IMR-90 (cell line): ENCODE measurements at regions not wholly inside any gene's neighbourhood (a gene's known extent, or its start where the extent isn't known, plus 50 kb on each side); places are given as distances from the start of the nearest gene placed in this dataset.

Experiments
- ATAC-seq: fragments of 200-7000 bp; cut with Tn5 transposase; 2 replicates; pipeline ENCODE4 v1.9.1; 2020; ENCODE audit warnings: low read depth, mild to moderate bottlenecking, moderate library complexity
- BruUV-seq: library from RNA; stranded (reverse); fragments of 400-500 nt; replicated peaks from 2 replicates; lab custom pipeline; 2021; lab: Mats Ljungman, UMichigan
- CTCF ChIA-PET: fragments of 300-600 bp; formaldehyde crosslinking; extraction: SDS; loops from one replicate; lab custom pipeline; 2021; ENCODE audit warnings: antibody characterized with exemption; lab: Yijun Ruan, JAX
- POLR2A ChIA-PET: fragments of 300-600 bp; sonication (Branson Sonifier 250); formaldehyde crosslinking; loops from one replicate; lab custom pipeline; 2022; ENCODE audit warnings: antibody characterized with exemption; ENCODE audit not compliant: unreplicated experiment; lab: Charles Lee
- DNase-seq: peaks from one replicate; pipeline ENCODE4 v3.0.0; 2013
- H2AFZ ChIP-seq: replicated peaks from 2 replicates; pipeline ENCODE3; 2013; ENCODE audit warnings: low read length, mild to moderate bottlenecking; ENCODE audit not compliant: poor library complexity
- H2AK5ac ChIP-seq: 2 replicates; pipeline ENCODE4 v1.6.1; 2013; ENCODE audit warnings: low read depth, low read length, inconsistent platforms
- H2AK9ac ChIP-seq: replicated peaks from 2 replicates; pipeline ENCODE3; 2013; ENCODE audit warnings: mild to moderate bottlenecking, low read depth, low read length, moderate library complexity; ENCODE audit not compliant: poor library complexity
- H2BK120ac ChIP-seq: 2 replicates; pipeline ENCODE4 v1.6.1; 2013; ENCODE audit warnings: low read depth, low read length, inconsistent platforms
- H2BK15ac ChIP-seq: 3 replicates; pipeline ENCODE4 v1.6.1; 2013; ENCODE audit warnings: low read depth, low read length, inconsistent platforms
- H2BK20ac ChIP-seq: 2 replicates; pipeline ENCODE4 v1.6.1; 2013; ENCODE audit warnings: low read depth, mild to moderate bottlenecking, inconsistent platforms, low read length, moderate library complexity
- H2BK5ac ChIP-seq: 2 replicates; pipeline ENCODE4 v1.6.1; 2013; ENCODE audit warnings: mild to moderate bottlenecking, low read depth, low read length, inconsistent platforms; ENCODE audit not compliant: poor library complexity, severe bottlenecking
- H3K14ac ChIP-seq: replicated peaks from 2 replicates; pipeline ENCODE4 v1.6.1; 2013; ENCODE audit warnings: low read depth, low read length, inconsistent platforms
- H3K18ac ChIP-seq: 2 replicates; pipeline ENCODE4 v1.6.1; 2013; ENCODE audit warnings: low read depth, low read length, control low read depth
- H3K23ac ChIP-seq: 2 replicates; pipeline ENCODE4 v1.6.1; 2013; ENCODE audit warnings: low read depth, low read length, inconsistent platforms
- H3K27ac ChIP-seq: 2 replicates; pipeline ENCODE4 v1.5.1; 2013; ENCODE audit warnings: mild to moderate bottlenecking, control low read depth, low read length; ENCODE audit not compliant: insufficient read depth
- H3K27me3 ChIP-seq: 2 replicates; pipeline ENCODE4 v1.6.1; 2013; ENCODE audit warnings: low read length; ENCODE audit not compliant: control insufficient read depth, insufficient read depth
- H3K36me3 ChIP-seq: 2 replicates; pipeline ENCODE4 v1.6.1; 2013; ENCODE audit warnings: low read length, mixed read lengths; ENCODE audit not compliant: control insufficient read depth, insufficient read depth
- H3K4ac ChIP-seq: 2 replicates; pipeline ENCODE4 v1.6.1; 2013; ENCODE audit warnings: low read depth, low read length, inconsistent platforms
- H3K4me1 ChIP-seq: 2 replicates; pipeline ENCODE4 v1.6.1; 2013; ENCODE audit warnings: low read length, mixed read lengths; ENCODE audit not compliant: control insufficient read depth, insufficient read depth
- H3K4me2 ChIP-seq: 2 replicates; pipeline ENCODE4 v1.6.1; 2013; ENCODE audit warnings: low read depth, mild to moderate bottlenecking, control low read depth, low read length, moderate library complexity
- H3K4me3 ChIP-seq: 2 replicates; pipeline ENCODE4 v1.5.1; 2013; ENCODE audit warnings: low read depth, mild to moderate bottlenecking, control low read depth, low read length, moderate library complexity; ENCODE audit not compliant: insufficient read depth
- H3K56ac ChIP-seq: 2 replicates; pipeline ENCODE4 v1.6.1; 2013; ENCODE audit warnings: low read length, inconsistent platforms; ENCODE audit not compliant: insufficient read depth; ENCODE audit errors: extremely low read depth
- H3K79me1 ChIP-seq, 2 experiments: 2 replicates each; pipeline ENCODE4 v1.6.1; 2013; ENCODE audit warnings: low read length in 2 of 2, inconsistent platforms in 1 of 2, low read depth in 1 of 2
- H3K9ac ChIP-seq: 2 replicates; pipeline ENCODE4 v1.6.1; 2013; ENCODE audit warnings: low read depth, low read length, control low read depth
- H3K9me1 ChIP-seq: 2 replicates; pipeline ENCODE4 v1.6.1; 2013; ENCODE audit warnings: low read length, inconsistent platforms; ENCODE audit not compliant: insufficient read depth
- H3K9me3 ChIP-seq: 2 replicates; pipeline ENCODE4 v1.6.1; 2013; ENCODE audit warnings: low read length; ENCODE audit not compliant: control insufficient read depth, insufficient read depth
- H4K20me1 ChIP-seq: 2 replicates; pipeline ENCODE4 v1.6.1; 2013; ENCODE audit warnings: low read length, inconsistent platforms; ENCODE audit not compliant: insufficient read depth
- H4K5ac ChIP-seq: 2 replicates; pipeline ENCODE4 v1.6.1; 2013; ENCODE audit warnings: mild to moderate bottlenecking, low read depth, low read length, control low read depth
- H4K8ac ChIP-seq, 2 experiments: 2 replicates each; pipeline ENCODE4 v1.6.1; 2013; ENCODE audit warnings: low read depth in 2 of 2, low read length in 2 of 2, control low read depth in 1 of 2, inconsistent platforms in 1 of 2
- H4K91ac ChIP-seq: 2 replicates; pipeline ENCODE4 v1.6.1; 2013; ENCODE audit warnings: low read depth, low read length, inconsistent platforms; ENCODE audit not compliant: insufficient read depth
- BHLHE40 ChIP-seq: fragments of 150-350 bp; IDR thresholded peaks from 2 replicates; pipeline ENCODE4 v1.6.1; 2016; ENCODE audit warnings: mild to moderate bottlenecking, low read depth, low read length
- CHD1 ChIP-seq: IDR thresholded peaks from 2 replicates; pipeline ENCODE4 v1.6.1; 2012; ENCODE audit warnings: low read depth, low read length, improper control_type of control experiment
- FOS ChIP-seq: fragments of 150-350 bp; IDR thresholded peaks from 2 replicates; pipeline ENCODE4 v1.6.1; 2016; ENCODE audit warnings: low read depth, low read length
- MAFK ChIP-seq: IDR thresholded peaks from 2 replicates; pipeline ENCODE4 v1.6.1; 2012; ENCODE audit warnings: low read depth, low read length, improper control_type of control experiment
- WGBS, 2 experiments: methylation state at CpG; one replicate each; pipeline versions ENCODE4 v1.1.5 to v1.1.7; 2013; ENCODE audit warnings: missing lambda C conversion rate in 2 of 2; ENCODE audit not compliant: insufficient read length in 1 of 2; ENCODE audit errors: extremely low coverage in 2 of 2; 5-methylcytosine and 5-hydroxymethylcytosine counted together
- dilution Hi-C: fragments of 300-500 bp; cut with HindIII; formaldehyde crosslinking; loops from one replicate; pipeline ENCODE4 v1.14.3; 2018; ENCODE audit warnings: low sequenced_read_pairs; ENCODE audit not compliant: unreplicated experiment
- in situ Hi-C: fragments of 300-500 bp; cut with MboI; formaldehyde crosslinking; loops from 3 replicates; pipeline ENCODE4 v1.14.3; 2019; ENCODE audit warnings: low sequenced_read_pairs, inconsistent platforms, mixed read lengths
- intact Hi-C: fragments of 100-400 bp; cut with micrococcal nuclease; formaldehyde crosslinking; loops from 2 replicates; pipeline ENCODE4 v1.10.0; 2022
- TF ChIP-seq, protein P1 (sequence below): conservative IDR thresholded peaks from 2 replicates; pipeline ENCODE4 v1.5.1; 2012; ENCODE audit warnings: mild to moderate bottlenecking, low read depth, low read length, improper control_type of control experiment

DNA sequence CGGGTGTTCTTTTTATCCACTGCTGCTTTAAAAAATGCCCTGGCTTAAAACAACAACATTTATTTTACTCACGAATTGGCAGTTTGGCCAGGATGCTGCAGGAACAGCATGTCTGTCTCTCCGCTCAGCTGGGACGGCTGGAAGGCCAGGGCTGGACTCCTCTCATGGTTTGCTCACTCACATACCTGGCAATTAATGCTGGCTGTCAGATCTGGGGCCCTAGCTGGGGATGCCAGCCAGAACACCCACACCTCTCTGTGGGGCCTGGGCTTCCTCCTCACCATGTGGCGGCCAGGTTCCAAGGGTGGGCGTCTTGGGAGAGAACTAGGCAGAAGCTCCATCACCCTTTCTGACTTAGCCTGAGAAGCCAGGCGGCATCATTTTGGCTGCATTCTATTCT is 189.1 kb upstream of the IL12B start:
- no peak overlapping the region for H2BK15ac ChIP-seq
- ATAC-seq, result no peak
- no peak overlapping the region for H2BK120ac ChIP-seq
- no peak overlapping the region for H4K8ac ChIP-seq
- DNase-seq, result no peak
- H3K4me2 ChIP-seq, result no peak overlapping the region
- no peaks in the 10 kb centered on the region; the same call in 1 of the 2 replicates for H3K9me1 ChIP-seq
- no peak overlapping the region for H3K56ac ChIP-seq
- H3K9ac ChIP-seq, result no peak overlapping the region
- peak overlapping the region; percentile 24 for H2AFZ ChIP-seq
- no peaks in the 10 kb centered on the region for H3K9me3 ChIP-seq
- peaks cover 7% of the 10 kb centered on the region for H3K27me3 ChIP-seq
- H2AK5ac ChIP-seq, result no peak overlapping the region
- H3K27ac ChIP-seq, result no peak overlapping the region
- WGBS, 2 experiments, result 100% methylated on average over 1 of the region's 7 CpGs; no CpG with 5 or more reads in 1 of the 2 experiments
- ChIA-PET POLR2A (no interaction called here), CTCF (interaction anchor here (0.6 kb wide), 1 partner anchor 229 kb away, joined by 4 read pairs; no protein-coding TSS in a partner anchor)
- no peak overlapping the region for H3K4me3 ChIP-seq
- no peak overlapping the region for H3K18ac ChIP-seq
- H3K14ac ChIP-seq, result no peak overlapping the region
- H3K23ac ChIP-seq, result no peak overlapping the region
- BruUV-seq, result no TSS peak
- H4K20me1 ChIP-seq, result no peaks in the 10 kb centered on the region
- dilution Hi-C loops, result no loop called here
- no peak overlapping the region for H2BK5ac ChIP-seq
- no peaks in the 10 kb centered on the region for H3K79me1 ChIP-seq
- no peak overlapping the region for H3K4ac ChIP-seq
- TF ChIP-seq FOS (no peak), MAFK (no peak), CHD1 (no peak), BHLHE40 (no peak)
- TF ChIP-seq, protein P1, sequence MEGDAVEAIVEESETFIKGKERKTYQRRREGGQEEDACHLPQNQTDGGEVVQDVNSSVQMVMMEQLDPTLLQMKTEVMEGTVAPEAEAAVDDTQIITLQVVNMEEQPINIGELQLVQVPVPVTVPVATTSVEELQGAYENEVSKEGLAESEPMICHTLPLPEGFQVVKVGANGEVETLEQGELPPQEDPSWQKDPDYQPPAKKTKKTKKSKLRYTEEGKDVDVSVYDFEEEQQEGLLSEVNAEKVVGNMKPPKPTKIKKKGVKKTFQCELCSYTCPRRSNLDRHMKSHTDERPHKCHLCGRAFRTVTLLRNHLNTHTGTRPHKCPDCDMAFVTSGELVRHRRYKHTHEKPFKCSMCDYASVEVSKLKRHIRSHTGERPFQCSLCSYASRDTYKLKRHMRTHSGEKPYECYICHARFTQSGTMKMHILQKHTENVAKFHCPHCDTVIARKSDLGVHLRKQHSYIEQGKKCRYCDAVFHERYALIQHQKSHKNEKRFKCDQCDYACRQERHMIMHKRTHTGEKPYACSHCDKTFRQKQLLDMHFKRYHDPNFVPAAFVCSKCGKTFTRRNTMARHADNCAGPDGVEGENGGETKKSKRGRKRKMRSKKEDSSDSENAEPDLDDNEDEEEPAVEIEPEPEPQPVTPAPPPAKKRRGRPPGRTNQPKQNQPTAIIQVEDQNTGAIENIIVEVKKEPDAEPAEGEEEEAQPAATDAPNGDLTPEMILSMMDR, result no peak
- no peaks in the 10 kb centered on the region for H3K36me3 ChIP-seq
- no peak overlapping the region for H2AK9ac ChIP-seq
- no peak overlapping the region for H4K5ac ChIP-seq
- H4K91ac ChIP-seq, result no peak overlapping the region
- H2BK20ac ChIP-seq, result no peak overlapping the region
- H3K4me1 ChIP-seq, result no peaks in the 10 kb centered on the region; the same call in 1 of the 2 replicates
- intact Hi-C loops, result loop anchor here (5.0 to 10.0 kb wide), 3 partner anchors 245 to 443 kb away; partner anchors contain the start of gene ADRA1B
- in situ Hi-C loops, result no loop called here
